Keratinocyte (primary cell): ENCODE measurements at regions not wholly inside any gene's neighbourhood (a gene's known extent, or its start where the extent isn't known, plus 50 kb on each side); places are given as distances from the start of the nearest gene placed in this dataset.

Source experiments
- DNase-seq: peaks from one replicate; pipeline ENCODE4 v3.0.0-alpha.2; 2011; ENCODE audit warnings: low read depth, missing footprints, low spot score
- FAIRE-seq: peaks from 2 replicates; lab custom pipeline; 2011; peaks lifted over from hg19 to GRCh38; lab: Jason Lieb, UNC
- H2AFZ ChIP-seq: 2 replicates; pipeline ENCODE4 v1.6.0; 2012; ENCODE audit warnings: low read length, control low read depth, inconsistent platforms; ENCODE audit not compliant: control insufficient read depth
- H3K27ac ChIP-seq: 2 replicates; pipeline ENCODE4 v1.5.1; 2011; ENCODE audit warnings: low read length; ENCODE audit not compliant: control insufficient read depth, insufficient read depth
- H3K27me3 ChIP-seq: 3 replicates; pipeline ENCODE4 v1.6.0; 2011; ENCODE audit warnings: low read length; ENCODE audit not compliant: control insufficient read depth, insufficient read depth; ENCODE audit errors: extremely low read depth
- H3K36me3 ChIP-seq, 2 experiments: 2 replicates in 1 of 2; 3 replicates in 1 of 2; pipeline ENCODE4 v1.5.1; 2011; ENCODE audit warnings: low read length in 2 of 2, mild to moderate bottlenecking in 1 of 2; ENCODE audit not compliant: control insufficient read depth in 2 of 2, insufficient read depth in 2 of 2; ENCODE audit errors: extremely low read depth in 1 of 2
- H3K4me1 ChIP-seq: 3 replicates; pipeline ENCODE4 v1.5.1; 2011; ENCODE audit warnings: low read length; ENCODE audit not compliant: control insufficient read depth, insufficient read depth; ENCODE audit errors: extremely low read depth
- H3K4me2 ChIP-seq: 3 replicates; pipeline ENCODE4 v1.6.0; 2011; ENCODE audit warnings: low read depth, low read length; ENCODE audit not compliant: control insufficient read depth, insufficient read depth; ENCODE audit errors: extremely low read depth
- H3K4me3 ChIP-seq, 3 experiments: fragments of 200-600 bp in 1 of 3; sonication (generic) in 1 of 3; 2 replicates in 2 of 3; 3 replicates in 1 of 3; pipeline ENCODE4 v1.5.1; 2011 to 2016; ENCODE audit warnings: low read length in 3 of 3, mild to moderate bottlenecking in 3 of 3, control low read depth in 2 of 3, inconsistent platforms in 1 of 3, low read depth in 1 of 3, mixed read lengths in 1 of 3, mixed run types in 1 of 3, moderate library complexity in 1 of 3; ENCODE audit not compliant: control insufficient read depth in 2 of 3, insufficient read depth in 2 of 3; ENCODE audit errors: extremely low read depth in 1 of 3
- H3K79me2 ChIP-seq: 2 replicates; pipeline ENCODE4 v1.6.0; 2012; ENCODE audit warnings: low read length; ENCODE audit not compliant: control insufficient read depth, insufficient read depth
- H3K9ac ChIP-seq: 3 replicates; pipeline ENCODE4 v1.6.0; 2011; ENCODE audit warnings: low read length; ENCODE audit not compliant: control insufficient read depth, insufficient read depth; ENCODE audit errors: extremely low read depth
- H3K9me1 ChIP-seq: 3 replicates; pipeline ENCODE4 v1.6.0; 2011; ENCODE audit warnings: low read length; ENCODE audit not compliant: control insufficient read depth, insufficient read depth; ENCODE audit errors: extremely low read depth
- H3K9me3 ChIP-seq: 2 replicates; pipeline ENCODE4 v1.5.1; 2012; ENCODE audit warnings: low read depth, low read length; ENCODE audit not compliant: control insufficient read depth
- H4K20me1 ChIP-seq: 3 replicates; pipeline ENCODE4 v1.6.0; 2011; ENCODE audit warnings: low read length; ENCODE audit not compliant: control insufficient read depth, insufficient read depth; ENCODE audit errors: extremely low read depth
- EZH2 ChIP-seq: IDR thresholded peaks from one replicate; pipeline ENCODE4 v1.6.1; 2012; ENCODE audit warnings: inconsistent platforms, mild to moderate bottlenecking, low read length, moderate library complexity
- dilution Hi-C: fragments of 300-500 bp; cut with MboI; formaldehyde crosslinking; loops from one replicate; pipeline ENCODE4 v1.7.0; 2020; ENCODE audit warnings: low sequenced_read_pairs; ENCODE audit not compliant: extremely low pct_ligation_motif_present
- TF ChIP-seq, protein P1 (sequence below), 3 experiments: IDR thresholded peaks in 1 of 3; conservative IDR thresholded peaks in 1 of 3; optimal IDR thresholded peaks in 1 of 3; 2 replicates in 2 of 3; 3 replicates in 1 of 3; pipeline versions ENCODE3 to v1.5.1; 2011; ENCODE audit warnings: low read length in 3 of 3, mild to moderate bottlenecking in 3 of 3, moderate library complexity in 2 of 3, control low read depth in 1 of 3, inconsistent platforms in 1 of 3; ENCODE audit not compliant: insufficient read depth in 2 of 3; ENCODE audit errors: extremely low read depth in 1 of 3

DNA sequence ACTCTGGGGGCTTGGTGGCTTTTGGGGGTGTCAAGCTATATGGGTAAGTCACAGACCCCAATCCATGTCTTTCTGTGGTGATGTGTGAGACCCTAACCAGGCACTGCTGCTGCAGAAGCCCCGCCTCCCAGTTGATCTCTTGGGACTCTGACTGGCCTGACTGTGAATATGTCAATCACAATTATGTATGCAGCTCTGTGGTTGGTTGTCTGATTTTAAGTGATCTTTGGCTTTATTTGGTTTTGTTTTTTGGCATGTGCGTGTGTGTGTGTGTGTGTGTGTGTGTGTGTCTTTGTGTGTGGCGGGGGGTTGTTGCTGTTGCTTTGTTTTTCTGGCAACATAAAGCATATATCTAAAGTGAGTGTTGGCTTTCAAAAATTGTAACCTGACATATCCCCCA is 78.5 kb upstream of the GLS start:
- H3K9me1 ChIP-seq = no peaks in the 10 kb centered on the region
- no peak overlapping the region for H3K4me3 ChIP-seq
- no peak for DNase-seq
- no peak overlapping the region for H3K9ac ChIP-seq
- TF ChIP-seq, protein P1, sequence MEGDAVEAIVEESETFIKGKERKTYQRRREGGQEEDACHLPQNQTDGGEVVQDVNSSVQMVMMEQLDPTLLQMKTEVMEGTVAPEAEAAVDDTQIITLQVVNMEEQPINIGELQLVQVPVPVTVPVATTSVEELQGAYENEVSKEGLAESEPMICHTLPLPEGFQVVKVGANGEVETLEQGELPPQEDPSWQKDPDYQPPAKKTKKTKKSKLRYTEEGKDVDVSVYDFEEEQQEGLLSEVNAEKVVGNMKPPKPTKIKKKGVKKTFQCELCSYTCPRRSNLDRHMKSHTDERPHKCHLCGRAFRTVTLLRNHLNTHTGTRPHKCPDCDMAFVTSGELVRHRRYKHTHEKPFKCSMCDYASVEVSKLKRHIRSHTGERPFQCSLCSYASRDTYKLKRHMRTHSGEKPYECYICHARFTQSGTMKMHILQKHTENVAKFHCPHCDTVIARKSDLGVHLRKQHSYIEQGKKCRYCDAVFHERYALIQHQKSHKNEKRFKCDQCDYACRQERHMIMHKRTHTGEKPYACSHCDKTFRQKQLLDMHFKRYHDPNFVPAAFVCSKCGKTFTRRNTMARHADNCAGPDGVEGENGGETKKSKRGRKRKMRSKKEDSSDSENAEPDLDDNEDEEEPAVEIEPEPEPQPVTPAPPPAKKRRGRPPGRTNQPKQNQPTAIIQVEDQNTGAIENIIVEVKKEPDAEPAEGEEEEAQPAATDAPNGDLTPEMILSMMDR (optimal IDR thresholded peaks at IDR 0.05 in 1 of 3, IDR thresholded peaks at IDR 0.05 in 1 of 3, conservative IDR thresholded peaks at IDR 0.05 in 1 of 3; ENCODE audit: extremely low read depth in 1 of 3, insufficient read depth in 2 of 3, low read length in 3 of 3) = no peak
- TF ChIP-seq EZH2 = no peak
- peaks cover 12% of the 10 kb centered on the region for H3K4me1 ChIP-seq
- no peaks in the 10 kb centered on the region for H3K9me3 ChIP-seq
- dilution Hi-C loops = no loop called here
- H3K4me2 ChIP-seq = no peak overlapping the region
- H3K27ac ChIP-seq = no peak overlapping the region
- no peaks in the 10 kb centered on the region for H3K27me3 ChIP-seq
- FAIRE-seq = no peak
- H3K36me3 ChIP-seq = no peaks in the 10 kb centered on the region
- no peaks in the 10 kb centered on the region for H4K20me1 ChIP-seq
- no peaks in the 10 kb centered on the region for H3K79me2 ChIP-seq
- no peak overlapping the region for H2AFZ ChIP-seq

DNA sequence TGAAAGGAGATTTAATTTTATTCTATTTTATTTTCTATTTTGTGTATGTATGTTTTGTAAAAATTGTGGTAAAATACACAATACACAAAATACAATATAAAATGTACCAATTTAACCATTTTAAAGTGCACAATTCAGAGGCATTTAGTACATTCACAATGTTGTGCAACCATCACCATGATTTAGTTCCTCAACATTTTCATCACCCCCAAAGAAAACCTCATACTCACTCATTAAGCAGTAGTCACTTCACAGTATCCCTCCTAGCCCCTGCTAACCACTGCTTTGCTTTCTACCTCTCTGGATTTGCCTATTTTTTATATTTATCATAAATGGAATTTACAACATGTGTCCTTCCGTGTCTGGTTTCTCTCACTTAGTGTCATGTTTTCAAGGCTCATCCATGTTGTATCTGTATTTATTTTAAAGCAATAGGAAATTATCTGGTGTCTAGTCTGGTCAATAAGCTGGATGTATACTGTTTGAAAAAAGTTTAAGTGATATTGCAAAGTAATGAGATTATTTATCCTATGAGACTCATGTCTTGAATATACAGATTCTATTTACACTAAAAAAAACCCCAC is 77.9 kb upstream of the GLS start:
- Histone ChIP-seq H3K9ac (no peak overlapping the region), H3K4me1 (peaks cover 12% of the 10 kb centered on the region), H3K4me3 (no peak overlapping the region), H3K27me3 (no peaks in the 10 kb centered on the region), H3K36me3 (no peaks in the 10 kb centered on the region), H3K4me2 (no peak overlapping the region), H3K27ac (no peak overlapping the region), H4K20me1 (no peaks in the 10 kb centered on the region), H3K79me2 (no peaks in the 10 kb centered on the region), H3K9me3 (no peaks in the 10 kb centered on the region), H2AFZ (no peak overlapping the region), H3K9me1 (no peaks in the 10 kb centered on the region)
- TF ChIP-seq EZH2 = no peak
- TF ChIP-seq, protein P1 (optimal IDR thresholded peaks at IDR 0.05 in 1 of 3, IDR thresholded peaks at IDR 0.05 in 1 of 3, conservative IDR thresholded peaks at IDR 0.05 in 1 of 3; ENCODE audit: extremely low read depth in 1 of 3, insufficient read depth in 2 of 3, low read length in 3 of 3) = no peak
- dilution Hi-C loops = no loop called here
- no peak for DNase-seq
- no peak for FAIRE-seq
